H9 (cell line): ENCODE measurements at regions not wholly inside any gene's neighbourhood (a gene's known extent, or its start where the extent isn't known, plus 50 kb on each side); places are given as distances from the start of the nearest gene placed in this dataset.

Source experiments
- DNase-seq: peaks from one replicate; pipeline ENCODE4 v3.0.0-alpha.2; 2017
- H2AFZ ChIP-seq: one replicate; pipeline ENCODE4 v1.6.1; 2013; ENCODE audit warnings: mild to moderate bottlenecking, low read length, control low read depth, moderate library complexity
- H2AK5ac ChIP-seq: 2 replicates; pipeline ENCODE4 v1.6.1; 2013; ENCODE audit warnings: low read length, control low read depth, mixed read lengths; ENCODE audit not compliant: insufficient read length
- H2BK120ac ChIP-seq: one replicate; pipeline ENCODE4 v1.6.1; 2013; ENCODE audit warnings: low read depth, mild to moderate bottlenecking, low read length, control low read depth, inconsistent platforms; ENCODE audit not compliant: poor library complexity, severe bottlenecking
- H2BK12ac ChIP-seq: 2 replicates; pipeline ENCODE4 v1.6.1; 2013; ENCODE audit warnings: low read length, control low read depth, mixed read lengths, low read depth; ENCODE audit not compliant: insufficient read length
- H2BK15ac ChIP-seq: 2 replicates; pipeline ENCODE4 v1.6.1; 2013; ENCODE audit warnings: low read depth, low read length, control low read depth
- H2BK20ac ChIP-seq: one replicate; pipeline ENCODE4 v1.6.1; 2013; ENCODE audit warnings: low read depth, mild to moderate bottlenecking, low read length, control low read depth, inconsistent platforms; ENCODE audit not compliant: poor library complexity, severe bottlenecking
- H2BK5ac ChIP-seq: 2 replicates; pipeline ENCODE4 v1.6.1; 2013; ENCODE audit warnings: low read length, control low read depth, mixed read lengths; ENCODE audit not compliant: insufficient read length
- H3K14ac ChIP-seq: 2 replicates; pipeline ENCODE4 v1.6.1; 2013; ENCODE audit warnings: low read length, control low read depth; ENCODE audit not compliant: insufficient read depth
- H3K18ac ChIP-seq: 2 replicates; pipeline ENCODE4 v1.6.1; 2013; ENCODE audit warnings: low read depth, mild to moderate bottlenecking, mixed read lengths, low read length, control low read depth; ENCODE audit not compliant: insufficient read length
- H3K23ac ChIP-seq: 2 replicates; pipeline ENCODE4 v1.6.1; 2013; ENCODE audit warnings: low read length, control low read depth, mixed read lengths, low read depth; ENCODE audit not compliant: insufficient read length
- H3K23me2 ChIP-seq: 2 replicates; pipeline ENCODE4 v1.6.1; 2013; ENCODE audit warnings: low read depth, mild to moderate bottlenecking, mixed read lengths, low read length, control low read depth; ENCODE audit not compliant: insufficient read length, poor library complexity, severe bottlenecking
- H3K27ac ChIP-seq: 2 replicates; pipeline ENCODE4 v1.5.1; 2013; ENCODE audit warnings: low read length, control low read depth, mixed read lengths, low read depth; ENCODE audit not compliant: insufficient read length
- H3K27me3 ChIP-seq: 2 replicates; pipeline ENCODE4 v1.6.1; 2013; ENCODE audit warnings: low read length, control low read depth, inconsistent platforms; ENCODE audit not compliant: insufficient read depth
- H3K4ac ChIP-seq: 2 replicates; pipeline ENCODE4 v1.6.1; 2013; ENCODE audit warnings: low read depth, mild to moderate bottlenecking, control low read depth, inconsistent platforms, low read length, moderate library complexity
- H3K4me1 ChIP-seq: 2 replicates; pipeline ENCODE4 v1.6.1; 2013; ENCODE audit warnings: low read length, control low read depth, inconsistent platforms; ENCODE audit not compliant: insufficient read depth
- H3K4me2 ChIP-seq: 2 replicates; pipeline ENCODE4 v1.6.1; 2013; ENCODE audit warnings: low read length, control low read depth, mixed read lengths; ENCODE audit not compliant: insufficient read length, insufficient read depth
- H3K56ac ChIP-seq: 2 replicates; pipeline ENCODE4 v1.6.1; 2013; ENCODE audit warnings: low read depth, mild to moderate bottlenecking, mixed read lengths, low read length, control low read depth; ENCODE audit not compliant: insufficient read length
- H3K79me1 ChIP-seq: 2 replicates; pipeline ENCODE4 v1.6.1; 2013; ENCODE audit warnings: low read depth, mild to moderate bottlenecking, moderate library complexity, low read length, control low read depth, inconsistent platforms; ENCODE audit not compliant: insufficient read depth, poor library complexity, severe bottlenecking
- H3K79me2 ChIP-seq: 2 replicates; pipeline ENCODE4 v1.6.1; 2013; ENCODE audit warnings: low read length, control low read depth, inconsistent platforms; ENCODE audit not compliant: insufficient read depth
- H3K9ac ChIP-seq: 2 replicates; pipeline ENCODE4 v1.6.1; 2013; ENCODE audit warnings: low read length, control low read depth, mixed read lengths; ENCODE audit not compliant: insufficient read length; ENCODE audit errors: extremely low read depth
- H3K9me3 ChIP-seq: one replicate; pipeline ENCODE4 v1.6.1; 2013; ENCODE audit warnings: low read depth, low read length, inconsistent platforms; ENCODE audit not compliant: control insufficient read depth
- H3T11ph ChIP-seq: one replicate; pipeline ENCODE4 v1.6.1; 2013; ENCODE audit warnings: mild to moderate bottlenecking, low read length, control low read depth, inconsistent platforms
- H4K20me1 ChIP-seq: one replicate; pipeline ENCODE4 v1.6.1; 2013; ENCODE audit not compliant: control insufficient read depth, insufficient read length, insufficient read depth
- H4K5ac ChIP-seq: 2 replicates; pipeline ENCODE4 v1.6.1; 2013; ENCODE audit warnings: low read depth, mild to moderate bottlenecking, mixed read lengths, low read length, control low read depth; ENCODE audit not compliant: insufficient read length
- H4K8ac ChIP-seq: replicated peaks from 2 replicates; pipeline ENCODE4 v1.6.1; 2013; ENCODE audit warnings: low read length, control low read depth, mixed read lengths, low read depth; ENCODE audit not compliant: insufficient read length
- H4K91ac ChIP-seq: 2 replicates; pipeline ENCODE4 v1.6.1; 2013; ENCODE audit warnings: low read depth, mild to moderate bottlenecking, moderate library complexity, mixed read lengths, low read length, control low read depth; ENCODE audit not compliant: insufficient read length
- H3K27ac Mint-ChIP-seq, 3 experiments: 2 replicates in 2 of 3; 3 replicates in 1 of 3; pipeline ENCODE4 v1.8.0; 2020 to 2021; ENCODE audit warnings: mixed read lengths in 3 of 3, mild to moderate bottlenecking in 1 of 3, moderate library complexity in 1 of 3
- H3K27me3 Mint-ChIP-seq: 2 replicates; pipeline ENCODE4 v1.8.0; 2021; ENCODE audit warnings: low read depth, mild to moderate bottlenecking, moderate library complexity, mixed read lengths
- H3K36me3 Mint-ChIP-seq, 3 experiments: 2 replicates in 2 of 3; 3 replicates in 1 of 3; pipeline ENCODE4 v1.8.0; 2020 to 2021; ENCODE audit warnings: low read depth in 3 of 3, mixed read lengths in 3 of 3; ENCODE audit not compliant: insufficient read depth in 1 of 3
- H3K4me1 Mint-ChIP-seq, 2 experiments: 2 replicates each; pipeline ENCODE4 v1.8.0; 2020; ENCODE audit warnings: mixed read lengths in 2 of 2
- H3K4me3 Mint-ChIP-seq, 2 experiments: 2 replicates in 1 of 2; 3 replicates in 1 of 2; pipeline ENCODE4 v1.8.0; 2020 to 2021; ENCODE audit warnings: mild to moderate bottlenecking in 2 of 2, mixed read lengths in 2 of 2, moderate library complexity in 1 of 2
- H3K9me3 Mint-ChIP-seq, 2 experiments: 2 replicates in 1 of 2; 3 replicates in 1 of 2; pipeline ENCODE4 v1.8.0; 2020; ENCODE audit warnings: mild to moderate bottlenecking in 2 of 2, mixed read lengths in 2 of 2, moderate library complexity in 1 of 2
- CTCF ChIP-seq: fragments of 200-600 bp; sonication (generic); conservative IDR thresholded peaks from 3 replicates; pipeline ENCODE4 v1.8.0; 2021; ENCODE audit warnings: antibody characterized with exemption, mild to moderate bottlenecking
- WGBS: extraction: QIAGEN DNeasy Blood & Tissue Kit; methylation state at CpG from one replicate; pipeline ENCODE4 v1.1.7; 2013; ENCODE audit warnings: missing lambda C conversion rate, low lambda C conversion rate, mixed read lengths; ENCODE audit not compliant: insufficient read length; ENCODE audit errors: extremely low coverage; 5-methylcytosine and 5-hydroxymethylcytosine counted together

GRCh38 chr3:171986757-171987518 is 52.4 kb upstream of the FNDC3B start:
- H3K18ac ChIP-seq = no peak overlapping the region
- no peaks in the 10 kb centered on the region for H3K27me3 ChIP-seq
- no peaks in the 10 kb centered on the region for H3K79me1 ChIP-seq
- H2AFZ ChIP-seq = no peak overlapping the region
- no peaks in the 10 kb centered on the region; the same call in 1 of the 2 replicates for H3K27me3 Mint-ChIP-seq
- WGBS = no CpG with 5 or more reads among the region's 3 CpGs
- H3K4me1 ChIP-seq = no peaks in the 10 kb centered on the region
- H2BK15ac ChIP-seq = no peak overlapping the region
- no peaks in the 10 kb centered on the region; a peak in 1 of 7 replicates for H3K36me3 Mint-ChIP-seq
- no peaks in the 10 kb centered on the region for H3K9me3 ChIP-seq
- no peak overlapping the region for H2BK12ac ChIP-seq
- H4K20me1 ChIP-seq = no peaks in the 10 kb centered on the region
- no peak overlapping the region for H2BK120ac ChIP-seq
- no peaks in the 10 kb centered on the region for H3K4me1 Mint-ChIP-seq
- H3K56ac ChIP-seq = no peak overlapping the region
- H3K9ac ChIP-seq = no peak overlapping the region
- H3K23ac ChIP-seq = no peak overlapping the region
- H3T11ph ChIP-seq = no peak overlapping the region
- no peak for DNase-seq
- H3K14ac ChIP-seq = no peak overlapping the region
- no peaks in the 10 kb centered on the region for H3K23me2 ChIP-seq
- H4K8ac ChIP-seq = no peak overlapping the region
- no peak overlapping the region for H3K4me2 ChIP-seq
- no peak overlapping the region for H4K5ac ChIP-seq
- TF ChIP-seq CTCF = no peak
- no peak overlapping the region for H2AK5ac ChIP-seq
- no peak overlapping the region for H2BK5ac ChIP-seq
- H3K9me3 Mint-ChIP-seq = peaks cover 0 to 3% of the 10 kb centered on the region in 2 experiments; a peak in 1 of 5 replicates
- no peaks in the 10 kb centered on the region for H3K79me2 ChIP-seq
- no peak overlapping the region for H2BK20ac ChIP-seq
- H3K4ac ChIP-seq = no peak overlapping the region
- no peak overlapping the region for H3K27ac ChIP-seq
- H3K27ac Mint-ChIP-seq = no peak overlapping the region
- no peak overlapping the region for H4K91ac ChIP-seq
- no peak overlapping the region for H3K4me3 Mint-ChIP-seq
